Upper lobe of left lung (tissue), 4 donors: ENCODE measurements at regions not wholly inside any gene's neighbourhood (a gene's known extent, or its start where the extent isn't known, plus 50 kb on each side); places are given as distances from the start of the nearest gene placed in this dataset.

Source experiments
- EP300 ChIP-seq, 4 donors: sonication (generic); formaldehyde crosslinking; IDR thresholded peaks; one replicate each; pipeline ENCODE4 v1.5.1; 2017; ENCODE audit warnings: antibody characterized with exemption in 4 of 4, control low read depth in 2 of 4
- POLR2A ChIP-seq, 4 donors: fragments of 450-650 bp; IDR thresholded peaks; one replicate each; pipeline ENCODE4 v1.5.1; 2016 to 2017; ENCODE audit warnings: antibody characterized with exemption in 4 of 4, mild to moderate bottlenecking in 2 of 4
- TF ChIP-seq, protein P1 (sequence below), 6 experiments: fragments of 450-650 bp in 4 of 6; fragments of 200-600 bp in 2 of 6; sonication (generic) in 2 of 6; IDR thresholded peaks; one replicate each; pipeline ENCODE4 v1.5.1; 2016 to 2019; ENCODE audit warnings: antibody characterized with exemption in 6 of 6

DNA sequence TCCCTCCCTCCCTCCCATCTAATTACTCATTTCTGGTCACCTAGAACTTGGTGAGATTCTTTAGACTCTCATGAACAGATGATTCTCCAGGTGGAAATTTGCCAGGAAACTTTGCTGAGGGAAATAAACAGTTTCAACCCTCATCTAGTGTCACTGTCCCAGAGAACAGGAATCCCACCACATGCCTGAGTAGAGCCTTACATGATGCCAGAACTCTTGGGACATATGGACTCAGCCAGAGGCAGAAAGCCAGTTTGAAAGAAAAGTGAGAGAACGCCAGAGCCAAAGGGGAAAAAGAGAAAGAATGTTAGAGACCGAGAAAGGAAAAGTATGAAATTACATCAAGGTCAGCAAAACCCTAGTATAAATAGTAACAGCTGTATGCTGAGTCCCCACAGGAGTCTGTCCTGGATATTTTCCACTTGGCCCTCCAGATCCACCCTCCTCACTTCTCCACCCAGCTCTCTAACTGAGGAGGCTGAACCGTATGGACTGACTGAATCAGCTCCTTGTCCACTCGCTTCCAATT is 127.5 kb upstream of the COL21A1 start:
- TF ChIP-seq EP300 (IDR thresholded peaks at IDR 0.05) = no peak
- TF ChIP-seq, protein P1, sequence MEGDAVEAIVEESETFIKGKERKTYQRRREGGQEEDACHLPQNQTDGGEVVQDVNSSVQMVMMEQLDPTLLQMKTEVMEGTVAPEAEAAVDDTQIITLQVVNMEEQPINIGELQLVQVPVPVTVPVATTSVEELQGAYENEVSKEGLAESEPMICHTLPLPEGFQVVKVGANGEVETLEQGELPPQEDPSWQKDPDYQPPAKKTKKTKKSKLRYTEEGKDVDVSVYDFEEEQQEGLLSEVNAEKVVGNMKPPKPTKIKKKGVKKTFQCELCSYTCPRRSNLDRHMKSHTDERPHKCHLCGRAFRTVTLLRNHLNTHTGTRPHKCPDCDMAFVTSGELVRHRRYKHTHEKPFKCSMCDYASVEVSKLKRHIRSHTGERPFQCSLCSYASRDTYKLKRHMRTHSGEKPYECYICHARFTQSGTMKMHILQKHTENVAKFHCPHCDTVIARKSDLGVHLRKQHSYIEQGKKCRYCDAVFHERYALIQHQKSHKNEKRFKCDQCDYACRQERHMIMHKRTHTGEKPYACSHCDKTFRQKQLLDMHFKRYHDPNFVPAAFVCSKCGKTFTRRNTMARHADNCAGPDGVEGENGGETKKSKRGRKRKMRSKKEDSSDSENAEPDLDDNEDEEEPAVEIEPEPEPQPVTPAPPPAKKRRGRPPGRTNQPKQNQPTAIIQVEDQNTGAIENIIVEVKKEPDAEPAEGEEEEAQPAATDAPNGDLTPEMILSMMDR (IDR thresholded peaks at IDR 0.05) = no peak
- no peak for TF ChIP-seq POLR2A (IDR thresholded peaks at IDR 0.05)
